Liver (tissue), 8 donors: ENCODE measurements at regions not wholly inside any gene's neighbourhood (a gene's known extent, or its start where the extent isn't known, plus 50 kb on each side); places are given as distances from the start of the nearest gene placed in this dataset.

Source experiments
- DNase-seq: peaks from one replicate; pipeline ENCODE4 v3.0.0-alpha.2; 2017; ENCODE audit warnings: low spot score
- H3K27ac ChIP-seq, 2 donors: one replicate each; pipeline ENCODE4 v1.7.0; 2013; ENCODE audit warnings: inconsistent platforms in 2 of 2, low read length in 2 of 2, control low read depth in 1 of 2, low read depth in 1 of 2, mild to moderate bottlenecking in 1 of 2
- H3K27me3 ChIP-seq, 4 donors: one replicate each; pipeline versions ENCODE4 v1.6.1 to v1.7.0; 2013; ENCODE audit warnings: low read length in 3 of 4, inconsistent platforms in 1 of 4, mild to moderate bottlenecking in 1 of 4, moderate library complexity in 1 of 4; ENCODE audit not compliant: control insufficient read depth in 4 of 4, insufficient read depth in 4 of 4
- H3K36me3 ChIP-seq, 4 donors: one replicate each; pipeline versions ENCODE4 v1.6.1 to v1.7.0; 2013; ENCODE audit warnings: low read length in 3 of 4, mild to moderate bottlenecking in 3 of 4, low read depth in 1 of 4, moderate library complexity in 1 of 4; ENCODE audit not compliant: control insufficient read depth in 4 of 4, insufficient read depth in 3 of 4
- H3K4me1 ChIP-seq, 4 donors: one replicate each; pipeline versions ENCODE4 v1.6.1 to v1.7.0; 2013; ENCODE audit warnings: low read length in 3 of 4, mild to moderate bottlenecking in 3 of 4, moderate library complexity in 1 of 4; ENCODE audit not compliant: control insufficient read depth in 4 of 4, insufficient read depth in 4 of 4
- H3K4me3 ChIP-seq, 3 donors: one replicate each; pipeline versions ENCODE4 v1.6.1 to v1.7.0; 2013; ENCODE audit warnings: low read length in 3 of 3, control low read depth in 1 of 3, low read depth in 1 of 3, mild to moderate bottlenecking in 1 of 3
- H3K9ac ChIP-seq, 2 donors: one replicate each; pipeline ENCODE4 v1.7.0; 2013; ENCODE audit warnings: low read length in 2 of 2, mild to moderate bottlenecking in 2 of 2, moderate library complexity in 2 of 2, control low read depth in 1 of 2, low read depth in 1 of 2
- H3K9me3 ChIP-seq, 4 donors: one replicate each; pipeline versions ENCODE4 v1.6.1 to v1.7.0; 2013; ENCODE audit warnings: low read length in 3 of 4; ENCODE audit not compliant: control insufficient read depth in 4 of 4
- FOXA1 ChIP-seq: IDR thresholded peaks from 2 replicates; pipeline ENCODE4 v1.6.1; 2016; ENCODE audit warnings: antibody characterized with exemption
- FOXA2 ChIP-seq: IDR thresholded peaks from 2 replicates; pipeline ENCODE4 v1.6.1; 2016; ENCODE audit warnings: antibody characterized with exemption
- HNF4A ChIP-seq, 2 donors: conservative IDR thresholded peaks; 2 replicates each; pipeline ENCODE4 v1.6.1; 2016; ENCODE audit warnings: antibody characterized with exemption in 2 of 2, mild to moderate bottlenecking in 2 of 2
- HNF4G ChIP-seq: IDR thresholded peaks from 2 replicates; pipeline ENCODE4 v1.6.1; 2016; ENCODE audit warnings: antibody characterized with exemption
- JUND ChIP-seq, 2 donors: IDR thresholded peaks; 2 replicates each; pipeline ENCODE4 v1.6.1; 2016; ENCODE audit warnings: antibody characterized with exemption in 2 of 2
- NR2F2 ChIP-seq: IDR thresholded peaks from 2 replicates; pipeline ENCODE4 v1.6.1; 2016; ENCODE audit warnings: antibody characterized with exemption
- RAD21 ChIP-seq, 2 donors: IDR thresholded peaks; 2 replicates each; pipeline ENCODE4 v1.6.1; 2016; ENCODE audit warnings: antibody characterized with exemption in 2 of 2, mild to moderate bottlenecking in 2 of 2
- RXRA ChIP-seq, 2 donors: IDR thresholded peaks; 2 replicates each; pipeline ENCODE4 v1.6.1; 2017 to 2018; ENCODE audit warnings: antibody characterized with exemption in 2 of 2, mild to moderate bottlenecking in 1 of 2
- SP1 ChIP-seq: IDR thresholded peaks from 2 replicates; pipeline ENCODE4 v1.6.1; 2018; ENCODE audit warnings: antibody characterized with exemption, mild to moderate bottlenecking
- TAF1 ChIP-seq: conservative IDR thresholded peaks from 2 replicates; pipeline ENCODE4 v1.6.1; 2016; ENCODE audit warnings: antibody characterized with exemption, mild to moderate bottlenecking
- YY1 ChIP-seq: IDR thresholded peaks from 2 replicates; pipeline ENCODE4 v1.6.1; 2016; ENCODE audit warnings: antibody characterized with exemption, mild to moderate bottlenecking
- WGBS: extraction: QIAGEN DNeasy Blood & Tissue Kit; methylation state at CpG from one replicate; pipeline ENCODE4 v1.1.7; 2013; 5-methylcytosine and 5-hydroxymethylcytosine counted together
- TF ChIP-seq, protein P1 (sequence below): IDR thresholded peaks from 2 replicates; pipeline ENCODE4 v1.6.1; 2016; ENCODE audit warnings: antibody characterized with exemption, mild to moderate bottlenecking
- TF ChIP-seq, protein P2 (sequence below): fragments of 150-350 bp; IDR thresholded peaks from 2 replicates; pipeline ENCODE4 v1.5.1; 2017; ENCODE audit warnings: improper control_type of control experiment, low read depth, low read length; ENCODE audit not compliant: missing input control
- TF ChIP-seq, protein P3 (sequence below): IDR thresholded peaks from 2 replicates; pipeline ENCODE4 v1.6.1; 2016; ENCODE audit warnings: antibody characterized with exemption
- TF ChIP-seq, protein P4 (sequence below): IDR thresholded peaks from 2 replicates; pipeline ENCODE4 v1.6.1; 2016; ENCODE audit warnings: antibody characterized with exemption
- TF ChIP-seq, protein P5 (sequence below): IDR thresholded peaks from 2 replicates; pipeline ENCODE4 v1.6.1; 2016; ENCODE audit warnings: antibody characterized with exemption
- donor health status: healthy.
- donor health status: healthy.
- donor health status: healthy.
- donor health status: healthy.
- donor health status: healthy.

DNA sequence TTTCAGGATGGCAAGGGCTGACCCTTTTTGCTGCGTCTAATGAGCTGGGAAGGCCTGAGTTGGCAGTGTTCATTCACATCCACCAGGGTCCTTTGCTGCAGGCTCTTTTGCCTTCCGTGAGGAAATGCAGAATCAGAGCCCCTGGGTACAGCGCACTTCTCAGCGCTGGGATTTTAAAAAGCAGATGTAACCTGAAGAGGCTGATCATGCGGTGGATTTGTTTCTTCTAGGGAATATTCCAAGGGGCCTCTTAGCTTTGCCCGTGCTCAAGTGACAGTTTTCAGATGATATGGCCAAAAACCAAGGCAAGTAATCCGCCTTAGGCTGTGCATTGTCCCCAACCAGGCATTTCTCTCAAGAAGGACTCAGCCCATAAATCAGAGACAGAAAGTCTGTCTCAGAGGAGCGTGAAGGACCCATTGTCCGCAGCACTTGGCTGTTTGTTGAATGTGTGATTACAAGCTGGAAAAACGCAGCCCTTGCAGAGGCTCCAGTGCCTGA lies 237.6 kb downstream of the PTPRC start:
- Histone ChIP-seq H3K36me3 (no peaks in the 10 kb centered on the region), H3K4me3 (no peak overlapping the region), H3K9me3 (no peaks in the 10 kb centered on the region), H3K4me1 (no peaks in the 10 kb centered on the region), H3K9ac (no peak overlapping the region), H3K27ac (no peak overlapping the region), H3K27me3 (no peaks in the 10 kb centered on the region)
- TF ChIP-seq, protein P1, sequence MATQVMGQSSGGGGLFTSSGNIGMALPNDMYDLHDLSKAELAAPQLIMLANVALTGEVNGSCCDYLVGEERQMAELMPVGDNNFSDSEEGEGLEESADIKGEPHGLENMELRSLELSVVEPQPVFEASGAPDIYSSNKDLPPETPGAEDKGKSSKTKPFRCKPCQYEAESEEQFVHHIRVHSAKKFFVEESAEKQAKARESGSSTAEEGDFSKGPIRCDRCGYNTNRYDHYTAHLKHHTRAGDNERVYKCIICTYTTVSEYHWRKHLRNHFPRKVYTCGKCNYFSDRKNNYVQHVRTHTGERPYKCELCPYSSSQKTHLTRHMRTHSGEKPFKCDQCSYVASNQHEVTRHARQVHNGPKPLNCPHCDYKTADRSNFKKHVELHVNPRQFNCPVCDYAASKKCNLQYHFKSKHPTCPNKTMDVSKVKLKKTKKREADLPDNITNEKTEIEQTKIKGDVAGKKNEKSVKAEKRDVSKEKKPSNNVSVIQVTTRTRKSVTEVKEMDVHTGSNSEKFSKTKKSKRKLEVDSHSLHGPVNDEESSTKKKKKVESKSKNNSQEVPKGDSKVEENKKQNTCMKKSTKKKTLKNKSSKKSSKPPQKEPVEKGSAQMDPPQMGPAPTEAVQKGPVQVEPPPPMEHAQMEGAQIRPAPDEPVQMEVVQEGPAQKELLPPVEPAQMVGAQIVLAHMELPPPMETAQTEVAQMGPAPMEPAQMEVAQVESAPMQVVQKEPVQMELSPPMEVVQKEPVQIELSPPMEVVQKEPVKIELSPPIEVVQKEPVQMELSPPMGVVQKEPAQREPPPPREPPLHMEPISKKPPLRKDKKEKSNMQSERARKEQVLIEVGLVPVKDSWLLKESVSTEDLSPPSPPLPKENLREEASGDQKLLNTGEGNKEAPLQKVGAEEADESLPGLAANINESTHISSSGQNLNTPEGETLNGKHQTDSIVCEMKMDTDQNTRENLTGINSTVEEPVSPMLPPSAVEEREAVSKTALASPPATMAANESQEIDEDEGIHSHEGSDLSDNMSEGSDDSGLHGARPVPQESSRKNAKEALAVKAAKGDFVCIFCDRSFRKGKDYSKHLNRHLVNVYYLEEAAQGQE: no peak
- no peak for TF ChIP-seq HNF4G
- TF ChIP-seq RAD21 (IDR thresholded peaks at IDR 0.05): no peak
- no peak for TF ChIP-seq JUND (IDR thresholded peaks at IDR 0.05)
- no peak for TF ChIP-seq NR2F2
- no peak for TF ChIP-seq FOXA1
- TF ChIP-seq, protein P2, sequence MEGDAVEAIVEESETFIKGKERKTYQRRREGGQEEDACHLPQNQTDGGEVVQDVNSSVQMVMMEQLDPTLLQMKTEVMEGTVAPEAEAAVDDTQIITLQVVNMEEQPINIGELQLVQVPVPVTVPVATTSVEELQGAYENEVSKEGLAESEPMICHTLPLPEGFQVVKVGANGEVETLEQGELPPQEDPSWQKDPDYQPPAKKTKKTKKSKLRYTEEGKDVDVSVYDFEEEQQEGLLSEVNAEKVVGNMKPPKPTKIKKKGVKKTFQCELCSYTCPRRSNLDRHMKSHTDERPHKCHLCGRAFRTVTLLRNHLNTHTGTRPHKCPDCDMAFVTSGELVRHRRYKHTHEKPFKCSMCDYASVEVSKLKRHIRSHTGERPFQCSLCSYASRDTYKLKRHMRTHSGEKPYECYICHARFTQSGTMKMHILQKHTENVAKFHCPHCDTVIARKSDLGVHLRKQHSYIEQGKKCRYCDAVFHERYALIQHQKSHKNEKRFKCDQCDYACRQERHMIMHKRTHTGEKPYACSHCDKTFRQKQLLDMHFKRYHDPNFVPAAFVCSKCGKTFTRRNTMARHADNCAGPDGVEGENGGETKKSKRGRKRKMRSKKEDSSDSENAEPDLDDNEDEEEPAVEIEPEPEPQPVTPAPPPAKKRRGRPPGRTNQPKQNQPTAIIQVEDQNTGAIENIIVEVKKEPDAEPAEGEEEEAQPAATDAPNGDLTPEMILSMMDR: no peak
- TF ChIP-seq SP1: no peak
- TF ChIP-seq, protein P3, sequence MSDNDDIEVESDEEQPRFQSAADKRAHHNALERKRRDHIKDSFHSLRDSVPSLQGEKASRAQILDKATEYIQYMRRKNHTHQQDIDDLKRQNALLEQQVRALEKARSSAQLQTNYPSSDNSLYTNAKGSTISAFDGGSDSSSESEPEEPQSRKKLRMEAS: no peak
- no peak for TF ChIP-seq YY1
- WGBS: 76% methylated on average over 10 of the region's 10 CpGs
- DNase-seq: no peak

DNA sequence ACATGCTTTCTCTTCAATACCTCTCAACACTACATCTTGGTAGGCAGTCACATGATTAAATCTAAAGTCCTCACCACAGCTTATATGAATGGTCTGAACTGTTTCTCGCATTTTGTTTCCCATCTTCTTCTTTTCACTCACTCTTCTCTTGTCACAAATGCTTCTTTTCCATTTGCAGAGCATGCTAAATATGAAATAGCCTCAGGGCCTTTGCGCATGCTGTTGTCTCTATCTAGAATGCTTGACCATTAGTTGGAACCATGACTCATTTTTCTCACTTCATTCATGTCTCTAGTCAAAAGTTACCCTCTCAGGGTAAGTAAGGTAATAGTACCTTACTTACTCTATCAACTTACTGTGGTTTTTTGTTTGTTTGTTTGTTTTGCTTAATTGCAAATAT lies 239.7 kb downstream of the PTPRC start:
- Histone ChIP-seq H3K27me3 (no peaks in the 10 kb centered on the region), H3K4me1 (no peaks in the 10 kb centered on the region), H3K9me3 (no peaks in the 10 kb centered on the region), H3K36me3 (no peaks in the 10 kb centered on the region), H3K4me3 (no peak overlapping the region), H3K27ac (no peak overlapping the region), H3K9ac (no peak overlapping the region)
- 96% methylated on average over 2 of the region's 2 CpGs for WGBS
- DNase-seq: no peak
- TF ChIP-seq, protein P4, sequence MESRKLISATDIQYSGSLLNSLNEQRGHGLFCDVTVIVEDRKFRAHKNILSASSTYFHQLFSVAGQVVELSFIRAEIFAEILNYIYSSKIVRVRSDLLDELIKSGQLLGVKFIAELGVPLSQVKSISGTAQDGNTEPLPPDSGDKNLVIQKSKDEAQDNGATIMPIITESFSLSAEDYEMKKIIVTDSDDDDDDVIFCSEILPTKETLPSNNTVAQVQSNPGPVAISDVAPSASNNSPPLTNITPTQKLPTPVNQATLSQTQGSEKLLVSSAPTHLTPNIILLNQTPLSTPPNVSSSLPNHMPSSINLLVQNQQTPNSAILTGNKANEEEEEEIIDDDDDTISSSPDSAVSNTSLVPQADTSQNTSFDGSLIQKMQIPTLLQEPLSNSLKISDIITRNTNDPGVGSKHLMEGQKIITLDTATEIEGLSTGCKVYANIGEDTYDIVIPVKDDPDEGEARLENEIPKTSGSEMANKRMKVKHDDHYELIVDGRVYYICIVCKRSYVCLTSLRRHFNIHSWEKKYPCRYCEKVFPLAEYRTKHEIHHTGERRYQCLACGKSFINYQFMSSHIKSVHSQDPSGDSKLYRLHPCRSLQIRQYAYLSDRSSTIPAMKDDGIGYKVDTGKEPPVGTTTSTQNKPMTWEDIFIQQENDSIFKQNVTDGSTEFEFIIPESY: no peak
- TF ChIP-seq TAF1 (no peak), JUND (IDR thresholded peaks at IDR 0.05) (no peak), RAD21 (IDR thresholded peaks at IDR 0.05) (no peak), NR2F2 (no peak), HNF4G (no peak), FOXA2 (no peak), RXRA (IDR thresholded peaks at IDR 0.05) (no peak), HNF4A (conservative IDR thresholded peaks at IDR 0.05) (no peak), YY1 (no peak)
- TF ChIP-seq, protein P2: no peak
- TF ChIP-seq, protein P5, sequence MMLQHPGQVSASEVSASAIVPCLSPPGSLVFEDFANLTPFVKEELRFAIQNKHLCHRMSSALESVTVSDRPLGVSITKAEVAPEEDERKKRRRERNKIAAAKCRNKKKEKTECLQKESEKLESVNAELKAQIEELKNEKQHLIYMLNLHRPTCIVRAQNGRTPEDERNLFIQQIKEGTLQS: no peak
- TF ChIP-seq, protein P3: no peak
